ENCODE measurements at regions not wholly inside any gene's neighbourhood (a gene's known extent, or its start where the extent isn't known, plus 50 kb on each side); places are given as distances from the start of the nearest gene placed in this dataset.

- Histone ChIP-seq H3K4me3 (no peak overlapping the region), H3K4me1 (ENCODE audit: low read depth) (peaks cover 5% of the 10 kb centered on the region), H3K36me3 (ENCODE audit: low read depth) (no peaks in the 10 kb centered on the region), H3K9me3 (no peaks in the 10 kb centered on the region)
- no peak for TF ChIP-seq CTCF (IDR thresholded peaks at IDR 0.05)
- DNase-seq (no peak), ATAC-seq (no peak)
- intact Hi-C loops (cut with DNase I, micrococcal nuclease), result no loop called here
Observed at GRCh38 chr2:146213674-146214073, 1631.2 kb upstream of the ACVR2A start.

GRCh38 chr2:146212602-146213001 is 1632.2 kb upstream of the ACVR2A start:
- Histone ChIP-seq H3K9me3 (no peaks in the 10 kb centered on the region), H3K36me3 (ENCODE audit: low read depth) (no peaks in the 10 kb centered on the region), H3K4me3 (no peak overlapping the region), H3K4me1 (ENCODE audit: low read depth) (peaks cover 5% of the 10 kb centered on the region)
- intact Hi-C loops (cut with DNase I, micrococcal nuclease), result no loop called here
- no peak for ATAC-seq
- TF ChIP-seq CTCF (IDR thresholded peaks at IDR 0.05), result no peak
- no peak for DNase-seq

- H3K9me3 ChIP-seq, result no peaks in the 10 kb centered on the region
- no peaks in the 10 kb centered on the region for H3K36me3 ChIP-seq (ENCODE audit: low read depth)
- ATAC-seq, result no peak
- no peak for DNase-seq
- intact Hi-C loops (cut with DNase I, micrococcal nuclease), result no loop called here
- no peak overlapping the region for H3K4me3 ChIP-seq
- peaks cover 5% of the 10 kb centered on the region for H3K4me1 ChIP-seq (ENCODE audit: low read depth)
- TF ChIP-seq CTCF (IDR thresholded peaks at IDR 0.05), result no peak
Observed at GRCh38 chr2:146209842-146210275, 1635.0 kb upstream of the ACVR2A start.

- DNase-seq (no peak), ATAC-seq (no peak)
- H3K9me3 ChIP-seq, result no peaks in the 10 kb centered on the region
- no peak overlapping the region for H3K4me3 ChIP-seq
- no peaks in the 10 kb centered on the region for H3K36me3 ChIP-seq (ENCODE audit: low read depth)
- H3K4me1 ChIP-seq (ENCODE audit: low read depth), result no peaks in the 10 kb centered on the region
- intact Hi-C loops (cut with DNase I, micrococcal nuclease), result no loop called here
- no peak for TF ChIP-seq CTCF (IDR thresholded peaks at IDR 0.05)
Observed at GRCh38 chr2:146207901-146208300, 1636.9 kb upstream of the ACVR2A start.

- no peak for ATAC-seq
- H3K4me1 ChIP-seq (ENCODE audit: low read depth), result no peaks in the 10 kb centered on the region
- TF ChIP-seq CTCF (IDR thresholded peaks at IDR 0.05), result no peak
- no peaks in the 10 kb centered on the region for H3K36me3 ChIP-seq (ENCODE audit: low read depth)
- intact Hi-C loops (cut with DNase I, micrococcal nuclease), result no loop called here
- H3K4me3 ChIP-seq, result no peak overlapping the region
- H3K9me3 ChIP-seq, result no peaks in the 10 kb centered on the region
- DNase-seq, result no peak
Observed at GRCh38 chr2:146207417-146207816, 1637.4 kb upstream of the ACVR2A start.

GRCh38 chr2:146203064-146203624 is 1641.7 kb upstream of the ACVR2A start:
- intact Hi-C loops (cut with DNase I, micrococcal nuclease), result no loop called here
- no peak for DNase-seq
- Histone ChIP-seq H3K36me3 (ENCODE audit: low read depth) (no peaks in the 10 kb centered on the region), H3K4me3 (no peak overlapping the region), H3K4me1 (ENCODE audit: low read depth) (no peaks in the 10 kb centered on the region), H3K9me3 (no peaks in the 10 kb centered on the region)
- ATAC-seq, result no peak
- TF ChIP-seq CTCF (IDR thresholded peaks at IDR 0.05), result no peak

Data from mucosa of descending colon (tissue), 3 donors.